ENCODE measurements at regions not wholly inside any gene's neighbourhood (a gene's known extent, or its start where the extent isn't known, plus 50 kb on each side); places are given as distances from the start of the nearest gene placed in this dataset.

- Histone ChIP-seq H3K27me3 (ENCODE audit: control insufficient read depth in 2 of 2, insufficient read depth in 2 of 2, low read length in 2 of 2) (no peaks in the 10 kb centered on the region), H3K4me3 (replicated peaks in 1 of 3; ENCODE audit: insufficient read depth in 1 of 3, low read depth in 1 of 3, low read length in 3 of 3) (no peak overlapping the region), H3K9me3 (replicated peaks; ENCODE audit: control insufficient read depth, insufficient read depth, low read length) (no peaks in the 10 kb centered on the region), H3K79me2 (ENCODE audit: control insufficient read depth, insufficient read depth, low read length) (no peaks in the 10 kb centered on the region), H3K27ac (ENCODE audit: insufficient read depth, low read depth, low read length) (no peak overlapping the region), H3K9me1 (replicated peaks; ENCODE audit: control insufficient read depth, extremely low read depth, insufficient read depth, low read length) (no peaks in the 10 kb centered on the region), H3K36me3 (ENCODE audit: control insufficient read depth in 2 of 2, extremely low read depth in 1 of 2, insufficient read depth in 2 of 2, low read length in 2 of 2) (no peaks in the 10 kb centered on the region), H2AFZ (ENCODE audit: low read depth, low read length) (no peak overlapping the region), H3K4me2 (ENCODE audit: insufficient read depth, low read length) (no peak overlapping the region), H3K9ac (replicated peaks; ENCODE audit: extremely low read depth, insufficient read depth, low read length) (no peak overlapping the region), H3K4me1 (ENCODE audit: control insufficient read depth, extremely low read depth, insufficient read depth, low read length) (no peaks in the 10 kb centered on the region), H4K20me1 (replicated peaks; ENCODE audit: control insufficient read depth, extremely low read depth, insufficient read depth, low read length) (no peaks in the 10 kb centered on the region)
- dilution Hi-C loops (cut with MboI; ENCODE audit: extremely low pct_ligation_motif_present, low sequenced_read_pairs), result no loop called here
- FAIRE-seq, result no peak
- intact Hi-C loops (cut with micrococcal nuclease), result no loop called here
- POLR2A ChIA-PET, result no interaction called here
- BruUV-seq (replicated peaks), result no TSS peak
- CTCF ChIA-PET, result interaction anchor here (1.2 to 1.8 kb wide), 3 partner anchors 10 to 19 kb away, joined by 3 to 5 read pairs (median 3); no protein-coding TSS in a partner anchor
- DNase-seq (ENCODE audit: low read depth, low spot score), result no peak
- TF ChIP-seq EZH2 (IDR thresholded peaks at IDR 0.05; ENCODE audit: borderline replicate concordance, low read depth, low read length, severe bottlenecking) (no peak), GATA2 (IDR thresholded peaks at IDR 0.05; ENCODE audit: insufficient read depth, insufficient read length, low read depth, low read length) (no peak), JUN (IDR thresholded peaks at IDR 0.05; ENCODE audit: borderline replicate concordance, insufficient read depth, insufficient read length, low read depth) (no peak), FOS (IDR thresholded peaks at IDR 0.05; ENCODE audit: borderline replicate concordance, insufficient read depth, low read length) (no peak), CTCF (IDR thresholded peaks at IDR 0.05; ENCODE audit: extremely low read depth in 1 of 2, insufficient read depth in 1 of 2, low read depth in 1 of 2, low read length in 2 of 2) (no peak), POLR2A (IDR thresholded peaks at IDR 0.05; ENCODE audit: low read depth, low read length) (no peak), MYC (IDR thresholded peaks at IDR 0.05; ENCODE audit: low read depth, low read length) (no peak), POLR2AphosphoS5 (IDR thresholded peaks at IDR 0.05; ENCODE audit: insufficient read depth, low read depth, low read length) (no peak)
- TF ChIP-seq, protein P1, sequence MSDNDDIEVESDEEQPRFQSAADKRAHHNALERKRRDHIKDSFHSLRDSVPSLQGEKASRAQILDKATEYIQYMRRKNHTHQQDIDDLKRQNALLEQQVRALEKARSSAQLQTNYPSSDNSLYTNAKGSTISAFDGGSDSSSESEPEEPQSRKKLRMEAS (IDR thresholded peaks at IDR 0.05; ENCODE audit: insufficient read depth, insufficient read length), result no peak
Measured at GRCh38 chr1:96210054-96210453, 511.5 kb upstream of the PTBP2 start.

Measured in endothelial cell of umbilical vein (primary cell).